ENCODE measurements at regions not wholly inside any gene's neighbourhood (a gene's known extent, or its start where the extent isn't known, plus 50 kb on each side); places are given as distances from the start of the nearest gene placed in this dataset.

GRCh38 chr10:6716516-6716915, 136.4 kb upstream of the PRKCQ start:
- DNase-seq (no peak), ATAC-seq (no peak)
- TF ChIP-seq CTCF (IDR thresholded peaks at IDR 0.05): no peak
- H3K4me3 ChIP-seq: no peak overlapping the region
- no peaks in the 10 kb centered on the region for H3K9me3 ChIP-seq
- peaks cover 12% of the 10 kb centered on the region for H3K27me3 ChIP-seq
- H3K36me3 ChIP-seq: no peaks in the 10 kb centered on the region
- peaks cover under 1% of the 10 kb centered on the region for H3K4me1 ChIP-seq
- intact Hi-C loops (cut with DNase I): no loop called here
- H3K27ac ChIP-seq: no peak overlapping the region

- Histone ChIP-seq H3K36me3 (no peaks in the 10 kb centered on the region), H3K27me3 (peaks cover 20% of the 10 kb centered on the region), H3K9me3 (no peaks in the 10 kb centered on the region), H3K27ac (no peak overlapping the region), H3K4me1 (no peaks in the 10 kb centered on the region), H3K4me3 (no peak overlapping the region)
- TF ChIP-seq CTCF (IDR thresholded peaks at IDR 0.05): no peak
- intact Hi-C loops (cut with DNase I): no loop called here
- DNase-seq (no peak), ATAC-seq (no peak)
Measured at GRCh38 chr10:6713716-6714115, 133.6 kb upstream of the PRKCQ start.

GRCh38 chr10:6713120-6713519, 133.0 kb upstream of the PRKCQ start:
- no peak overlapping the region for H3K27ac ChIP-seq
- no peaks in the 10 kb centered on the region for H3K9me3 ChIP-seq
- H3K4me3 ChIP-seq: no peak overlapping the region
- no peak for ATAC-seq
- intact Hi-C loops (cut with DNase I): no loop called here
- H3K4me1 ChIP-seq: no peaks in the 10 kb centered on the region
- no peaks in the 10 kb centered on the region for H3K36me3 ChIP-seq
- H3K27me3 ChIP-seq: peaks cover 20% of the 10 kb centered on the region
- TF ChIP-seq CTCF (IDR thresholded peaks at IDR 0.05): no peak
- no peak for DNase-seq

- Histone ChIP-seq H3K4me1 (no peaks in the 10 kb centered on the region), H3K4me3 (no peak overlapping the region), H3K27ac (no peak overlapping the region), H3K36me3 (no peaks in the 10 kb centered on the region), H3K27me3 (peaks cover 28% of the 10 kb centered on the region), H3K9me3 (no peaks in the 10 kb centered on the region)
- TF ChIP-seq CTCF (IDR thresholded peaks at IDR 0.05): no peak
- intact Hi-C loops (cut with DNase I): no loop called here
- DNase-seq (no peak), ATAC-seq (no peak)
Measured at GRCh38 chr10:6711881-6712280, 131.8 kb upstream of the PRKCQ start.

- peaks cover 28% of the 10 kb centered on the region for H3K27me3 ChIP-seq
- intact Hi-C loops (cut with DNase I): no loop called here
Measured at GRCh38 chr10:6711408-6711841, 131.3 kb upstream of the PRKCQ start.

More at GRCh38 chr10:6711408-6711841, 131.3 kb upstream of the PRKCQ start:
- no peak for TF ChIP-seq CTCF (IDR thresholded peaks at IDR 0.05)
- Histone ChIP-seq H3K9me3 (no peaks in the 10 kb centered on the region), H3K4me1 (no peaks in the 10 kb centered on the region), H3K4me3 (no peak overlapping the region), H3K27ac (no peak overlapping the region), H3K36me3 (no peaks in the 10 kb centered on the region)
- ATAC-seq (no peak), DNase-seq (no peak)
